Effector memory CD8-positive, alpha-beta T cell (primary cell): ENCODE measurements at regions not wholly inside any gene's neighbourhood (a gene's known extent, or its start where the extent isn't known, plus 50 kb on each side); places are given as distances from the start of the nearest gene placed in this dataset.

Experiments used
- ATAC-seq: fragments of 150-1000 bp; cut with Tn5 transposase; replicated peaks from 2 replicates; pipeline ENCODE4 v1.10.0; 2021; ENCODE audit warnings: mild to moderate bottlenecking, moderate library complexity
- DNase-seq, 3 experiments: peaks; one replicate each; pipeline ENCODE4 v3.0.0; 2021
- H3K27ac Mint-ChIP-seq, 2 donors: one replicate each; pipeline ENCODE4 v1.8.0; 2022; ENCODE audit warnings: mild to moderate bottlenecking in 2 of 2, mixed read lengths in 2 of 2, moderate library complexity in 2 of 2
- H3K27me3 Mint-ChIP-seq, 2 donors: one replicate each; pipeline ENCODE4 v1.8.0; 2022; ENCODE audit warnings: mixed read lengths in 2 of 2
- H3K36me3 Mint-ChIP-seq: one replicate; pipeline ENCODE4 v1.8.0; 2022; ENCODE audit warnings: mild to moderate bottlenecking, moderate library complexity, mixed read lengths; ENCODE audit not compliant: insufficient read depth
- H3K4me1 Mint-ChIP-seq, 2 donors: one replicate each; pipeline ENCODE4 v1.8.0; 2022; ENCODE audit warnings: low read depth in 2 of 2, mixed read lengths in 2 of 2
- H3K4me3 Mint-ChIP-seq, 2 donors: one replicate each; pipeline ENCODE4 v1.8.0; 2022; ENCODE audit warnings: mild to moderate bottlenecking in 2 of 2, mixed read lengths in 2 of 2, moderate library complexity in 2 of 2
- H3K9me3 Mint-ChIP-seq, 2 donors: one replicate each; pipeline ENCODE4 v1.8.0; 2022; ENCODE audit warnings: mixed read lengths in 2 of 2

DNA sequence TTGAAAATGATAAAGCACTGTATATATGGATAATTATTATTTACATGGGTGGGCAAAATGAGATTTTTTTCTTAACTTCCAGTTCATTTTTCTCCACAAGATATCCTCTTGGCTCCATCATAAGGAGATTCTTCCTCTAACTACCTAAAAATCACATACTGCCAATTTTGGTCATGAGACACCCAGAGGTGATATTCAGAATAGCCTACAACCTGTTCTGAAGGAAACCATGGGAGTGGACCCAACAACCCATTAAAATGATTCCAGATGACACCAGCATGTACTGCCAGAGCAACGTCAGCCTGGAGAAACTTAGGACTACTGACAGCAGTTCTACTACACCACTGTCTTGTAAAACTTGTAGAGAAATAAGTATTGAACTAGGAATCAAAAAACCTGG, 136.3 kb upstream of the TMPO start:
- no peaks in the 10 kb centered on the region for H3K9me3 Mint-ChIP-seq
- no peaks in the 10 kb centered on the region for H3K36me3 Mint-ChIP-seq
- ATAC-seq (no peak), DNase-seq (no peak)
- H3K27ac Mint-ChIP-seq: no peak overlapping the region
- H3K27me3 Mint-ChIP-seq: peaks cover 25 to 31% of the 10 kb centered on the region in 2 donors
- H3K4me1 Mint-ChIP-seq: no peaks in the 10 kb centered on the region
- no peak overlapping the region for H3K4me3 Mint-ChIP-seq

DNA sequence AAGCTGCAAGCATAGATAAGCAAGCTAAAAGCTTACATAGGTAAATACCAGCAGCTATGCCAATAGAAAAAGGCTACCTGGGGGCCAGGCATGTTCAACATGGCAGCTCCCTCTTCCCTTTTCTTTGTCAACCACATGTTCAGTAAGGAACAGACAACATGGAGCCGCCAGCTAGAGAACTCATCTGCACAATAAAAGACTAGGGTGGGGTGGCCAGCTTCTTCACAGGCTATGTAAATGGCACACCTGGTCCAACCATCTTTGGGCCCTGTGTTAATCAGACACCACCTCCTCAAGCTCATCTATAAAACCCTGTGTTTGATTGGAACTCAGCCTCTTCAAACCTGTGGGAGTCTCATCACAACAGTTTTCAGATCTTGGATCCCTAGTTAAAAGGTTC, 129.7 kb upstream of the TMPO start:
- H3K4me3 Mint-ChIP-seq: no peak overlapping the region
- DNase-seq (no peak), ATAC-seq (no peak)
- peaks cover 20 to 21% of the 10 kb centered on the region in 2 donors for H3K27me3 Mint-ChIP-seq
- H3K27ac Mint-ChIP-seq: no peak overlapping the region
- no peaks in the 10 kb centered on the region for H3K4me1 Mint-ChIP-seq
- H3K9me3 Mint-ChIP-seq: no peaks in the 10 kb centered on the region
- no peaks in the 10 kb centered on the region for H3K36me3 Mint-ChIP-seq

DNA sequence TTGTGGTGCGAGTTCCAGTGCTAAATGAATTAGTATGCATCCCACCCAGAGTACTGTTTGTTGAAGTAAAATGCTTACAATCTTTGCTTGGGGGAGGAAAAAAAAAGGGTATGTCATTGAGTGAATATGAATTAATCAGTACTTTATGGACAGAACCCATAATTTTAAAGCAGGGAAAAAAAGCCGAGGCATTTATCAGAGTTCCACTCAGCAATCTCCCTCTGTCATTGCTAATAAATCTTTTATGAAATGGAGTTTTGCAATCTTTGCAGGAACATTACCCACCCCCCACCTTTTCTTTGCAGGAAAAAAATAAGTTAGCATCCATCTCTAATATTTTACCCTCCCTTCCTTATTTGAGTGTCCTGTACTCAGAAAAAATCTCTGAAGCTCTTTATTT, 127.9 kb upstream of the TMPO start:
- Mint-ChIP-seq H3K4me1 (no peaks in the 10 kb centered on the region), H3K9me3 (no peaks in the 10 kb centered on the region), H3K27ac (no peak overlapping the region), H3K36me3 (no peaks in the 10 kb centered on the region), H3K27me3 (peaks cover 21 to 30% of the 10 kb centered on the region in 2 donors), H3K4me3 (no peak overlapping the region)
- ATAC-seq (no peak), DNase-seq (no peak)

DNA sequence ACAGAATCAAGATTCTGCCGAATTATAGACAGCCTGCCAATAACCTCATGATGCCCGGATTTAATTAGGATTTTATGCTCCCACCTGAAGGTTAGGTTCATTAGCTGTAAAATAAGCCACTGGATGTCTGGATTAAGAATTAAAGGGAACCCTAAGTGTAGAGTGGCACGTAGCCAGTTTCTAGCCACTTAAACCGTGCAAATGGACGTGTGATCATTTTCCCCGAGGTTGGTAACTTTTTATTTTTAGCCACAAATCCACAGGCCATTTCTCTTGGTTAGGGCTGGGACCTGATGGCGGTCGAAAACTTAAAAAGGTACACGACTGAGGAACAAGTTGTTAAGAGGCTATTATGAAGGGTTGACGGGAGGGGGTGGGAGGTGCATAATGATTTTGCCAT, 127.3 kb upstream of the TMPO start:
- no peak overlapping the region for H3K4me3 Mint-ChIP-seq
- no peak for ATAC-seq
- no peaks in the 10 kb centered on the region for H3K36me3 Mint-ChIP-seq
- H3K27me3 Mint-ChIP-seq: peaks cover 21 to 30% of the 10 kb centered on the region in 2 donors
- H3K4me1 Mint-ChIP-seq: no peaks in the 10 kb centered on the region
- no peak overlapping the region for H3K27ac Mint-ChIP-seq
- no peaks in the 10 kb centered on the region for H3K9me3 Mint-ChIP-seq
- no peak for DNase-seq

DNA sequence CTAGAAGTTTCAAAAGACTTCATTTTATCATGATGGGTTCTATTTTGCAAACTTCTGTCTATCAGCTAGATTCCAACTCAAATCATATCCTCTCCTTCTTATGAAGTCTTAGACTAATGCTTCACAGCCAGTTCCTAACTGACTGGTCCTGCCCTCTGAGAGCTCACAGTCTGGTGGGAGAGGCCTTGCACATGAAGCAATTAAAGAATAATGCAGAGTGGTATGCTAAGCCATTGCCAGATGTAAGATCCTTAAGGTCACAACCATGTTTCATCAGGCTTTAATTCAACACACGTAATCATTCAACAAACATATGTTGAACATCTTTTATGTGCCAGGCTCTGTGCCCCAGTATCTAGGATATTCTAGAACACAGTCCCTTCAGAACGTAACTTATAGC, 125.8 kb upstream of the TMPO start:
- Mint-ChIP-seq H3K36me3 (no peaks in the 10 kb centered on the region), H3K4me1 (no peaks in the 10 kb centered on the region), H3K4me3 (no peak overlapping the region), H3K27ac (no peak overlapping the region), H3K27me3 (peaks cover 19 to 27% of the 10 kb centered on the region in 2 donors), H3K9me3 (no peaks in the 10 kb centered on the region)
- no peak for DNase-seq
- ATAC-seq: no peak

DNA sequence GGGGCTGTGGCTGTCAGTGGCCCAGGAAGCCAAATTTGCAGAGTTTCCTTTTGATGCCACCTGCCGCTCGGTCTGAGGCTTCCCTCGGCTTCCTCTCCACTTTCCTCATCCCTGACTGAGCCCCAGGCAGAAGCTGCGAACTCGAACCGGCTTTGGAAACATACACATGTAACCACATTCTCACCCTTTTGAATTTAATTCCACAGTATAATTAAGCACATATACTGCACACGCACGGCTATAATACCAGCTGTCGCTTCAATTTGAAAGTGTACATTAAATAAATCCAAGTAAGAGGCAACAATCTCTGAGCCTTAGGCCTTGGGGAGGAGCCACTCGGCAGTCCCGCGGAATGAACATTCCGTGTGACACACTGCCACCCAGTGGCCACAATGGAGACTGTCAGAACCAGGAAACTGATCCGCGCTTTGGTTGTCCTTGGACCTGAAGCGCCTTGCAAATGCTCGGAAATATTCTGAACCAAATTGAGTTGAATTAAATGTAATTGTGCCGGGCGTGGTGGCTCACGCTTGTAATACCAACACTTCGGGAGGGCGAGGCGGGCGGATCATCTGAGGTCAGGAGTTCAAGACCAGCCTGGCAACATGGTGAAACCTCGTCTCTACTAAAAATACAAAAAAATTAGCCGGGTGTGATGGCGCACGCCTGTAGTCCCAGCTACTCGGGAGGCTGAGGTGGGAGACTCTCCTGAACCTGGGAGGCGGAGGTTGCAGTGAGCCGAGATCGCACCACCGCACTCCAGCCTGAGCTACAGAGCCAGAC, 117.9 kb upstream of the TMPO start:
- H3K36me3 Mint-ChIP-seq: peaks cover 4% of the 10 kb centered on the region
- peak overlapping the region; percentile 86 to 93 for H3K27ac Mint-ChIP-seq
- peak overlapping the region; percentile 82 to 84 for H3K4me3 Mint-ChIP-seq
- H3K9me3 Mint-ChIP-seq: no peaks in the 10 kb centered on the region
- no peaks in the 10 kb centered on the region for H3K27me3 Mint-ChIP-seq
- peak; percentile 78 to 83 (median 78) for DNase-seq
- peak; percentile 92 for ATAC-seq
- H3K4me1 Mint-ChIP-seq: peaks cover 20 to 24% of the 10 kb centered on the region in 2 donors

DNA sequence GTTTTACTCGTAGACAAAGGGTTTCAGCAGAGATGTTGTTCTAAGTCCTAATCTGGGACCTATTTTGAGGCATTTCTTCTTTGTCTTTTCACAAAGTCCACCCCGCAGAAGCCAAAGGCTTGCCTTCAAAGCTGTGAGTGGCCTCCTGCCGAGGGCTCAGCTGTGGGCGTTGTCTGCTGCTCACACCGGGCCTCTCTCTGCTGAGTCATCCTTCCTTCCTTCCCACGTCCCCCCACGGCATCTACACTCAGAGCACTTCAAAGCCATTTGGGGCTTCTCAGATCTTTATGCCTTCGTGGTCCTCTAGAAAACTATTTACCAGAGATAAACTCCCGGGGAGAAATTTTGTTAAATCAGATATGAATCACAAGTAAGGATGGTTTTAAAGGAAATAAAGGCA, 115.9 kb upstream of the TMPO start:
- Mint-ChIP-seq H3K27me3 (no peaks in the 10 kb centered on the region), H3K36me3 (peaks cover 4% of the 10 kb centered on the region), H3K4me3 (peak overlapping the region; percentile 51 to 54), H3K9me3 (no peaks in the 10 kb centered on the region), H3K27ac (peak overlapping the region; percentile 84 to 89), H3K4me1 (peaks cover 20 to 24% of the 10 kb centered on the region in 2 donors)
- ATAC-seq (peak; percentile 70), DNase-seq (peak; percentile 11 to 28 (median 24))

DNA sequence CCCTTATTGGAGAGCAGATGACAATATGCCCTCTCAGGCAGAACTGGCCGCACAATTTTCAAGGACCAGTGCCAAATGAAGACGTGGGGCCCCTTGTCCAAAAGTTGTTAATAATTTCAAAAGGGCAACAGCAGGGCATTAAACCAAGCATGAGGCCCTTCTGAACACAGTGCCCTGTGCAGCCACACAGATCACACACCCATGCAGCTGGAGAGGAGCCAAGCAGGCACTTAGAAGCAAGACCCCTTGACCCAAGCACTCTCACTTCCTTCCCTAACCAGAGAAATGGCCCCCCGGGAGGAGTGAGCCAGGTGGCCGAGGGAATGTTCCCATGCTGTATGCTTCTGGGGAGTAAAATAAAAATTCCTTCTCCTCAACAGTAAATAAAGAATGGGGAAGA, 114.0 kb upstream of the TMPO start:
- H3K9me3 Mint-ChIP-seq: no peaks in the 10 kb centered on the region

DNA sequence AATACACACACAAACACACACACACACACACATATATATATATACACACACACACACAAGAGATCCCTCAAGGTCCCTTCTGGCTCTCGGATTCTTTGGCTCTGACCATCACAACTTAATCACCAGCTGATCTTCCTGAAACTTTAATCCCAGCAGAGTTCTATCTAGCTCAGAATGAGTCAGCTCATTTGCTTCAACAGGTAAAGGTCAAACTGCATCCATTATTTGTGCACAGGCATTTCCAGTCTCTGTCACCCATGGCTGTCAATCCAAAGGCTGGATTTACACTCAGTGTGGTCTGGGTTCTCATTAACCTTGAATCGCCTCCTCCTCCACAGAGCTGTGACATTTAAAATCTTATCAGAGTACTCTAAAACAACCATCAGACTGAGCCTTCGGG, 113.3 kb upstream of the TMPO start:
- Mint-ChIP-seq H3K9me3 (no peaks in the 10 kb centered on the region), H3K27ac (no peak overlapping the region), H3K36me3 (peaks cover 4% of the 10 kb centered on the region), H3K27me3 (no peaks in the 10 kb centered on the region), H3K4me1 (peaks cover 26 to 31% of the 10 kb centered on the region in 2 donors), H3K4me3 (no peak overlapping the region)
- ATAC-seq (no peak), DNase-seq (no peak)

More for the DNA sequence above, 114.0 kb upstream of the TMPO start:
- Mint-ChIP-seq H3K4me1 (peaks cover 27 to 33% of the 10 kb centered on the region in 2 donors), H3K27me3 (no peaks in the 10 kb centered on the region), H3K36me3 (peaks cover 4% of the 10 kb centered on the region), H3K4me3 (no peak overlapping the region), H3K27ac (no peak overlapping the region)
- ATAC-seq (no peak), DNase-seq (no peak)

DNA sequence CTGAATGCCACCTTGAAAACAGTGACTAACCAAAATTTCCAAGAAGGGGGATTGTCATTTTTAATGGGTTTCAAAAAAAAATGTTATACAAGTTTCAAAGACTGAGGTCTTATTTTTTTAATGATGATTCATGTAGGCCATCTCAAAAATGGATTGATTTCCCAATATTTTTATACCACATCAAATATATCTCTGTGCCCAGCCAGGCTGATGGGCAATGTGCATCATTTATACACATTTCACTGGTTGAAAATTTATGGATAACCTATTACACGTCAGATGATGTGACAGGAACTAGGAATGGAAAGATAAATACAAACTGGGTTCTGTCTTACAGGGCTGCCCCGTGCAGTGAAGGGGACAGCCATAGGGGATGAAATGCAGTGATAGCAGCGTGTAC, 112.7 kb upstream of the TMPO start:
- DNase-seq: no peak
- ATAC-seq: no peak
- peaks cover 20 to 25% of the 10 kb centered on the region in 2 donors for H3K4me1 Mint-ChIP-seq
- H3K36me3 Mint-ChIP-seq: peaks cover 4% of the 10 kb centered on the region
- no peaks in the 10 kb centered on the region for H3K27me3 Mint-ChIP-seq
- H3K4me3 Mint-ChIP-seq: no peak overlapping the region
- H3K27ac Mint-ChIP-seq: no peak overlapping the region
- H3K9me3 Mint-ChIP-seq: no peaks in the 10 kb centered on the region

DNA sequence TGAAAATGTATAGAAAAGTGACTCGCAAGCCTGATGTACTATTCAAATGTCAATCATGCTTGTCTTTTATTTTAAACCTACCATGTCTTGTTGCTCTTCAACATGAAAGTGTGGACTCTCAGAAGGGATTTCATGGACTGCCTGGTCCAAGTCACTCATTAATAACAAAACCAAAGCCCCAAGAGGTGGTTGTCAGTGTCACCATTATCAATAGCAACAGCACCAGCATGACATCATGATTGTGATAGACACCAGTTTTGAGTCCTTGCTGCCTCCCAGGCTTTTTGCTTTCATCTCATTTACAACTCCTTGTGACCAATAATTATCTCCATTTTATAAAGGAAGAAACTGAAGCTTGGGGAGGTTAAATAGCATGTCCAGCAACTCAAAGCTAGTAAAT, 112.0 kb upstream of the TMPO start:
- Mint-ChIP-seq H3K4me3 (no peak overlapping the region), H3K27ac (peak overlapping the region in 1 of 2 donors; percentile 39), H3K36me3 (peaks cover 4% of the 10 kb centered on the region), H3K4me1 (peaks cover 19 to 24% of the 10 kb centered on the region in 2 donors), H3K27me3 (no peaks in the 10 kb centered on the region), H3K9me3 (no peaks in the 10 kb centered on the region)
- ATAC-seq (no peak), DNase-seq (no peak)

DNA sequence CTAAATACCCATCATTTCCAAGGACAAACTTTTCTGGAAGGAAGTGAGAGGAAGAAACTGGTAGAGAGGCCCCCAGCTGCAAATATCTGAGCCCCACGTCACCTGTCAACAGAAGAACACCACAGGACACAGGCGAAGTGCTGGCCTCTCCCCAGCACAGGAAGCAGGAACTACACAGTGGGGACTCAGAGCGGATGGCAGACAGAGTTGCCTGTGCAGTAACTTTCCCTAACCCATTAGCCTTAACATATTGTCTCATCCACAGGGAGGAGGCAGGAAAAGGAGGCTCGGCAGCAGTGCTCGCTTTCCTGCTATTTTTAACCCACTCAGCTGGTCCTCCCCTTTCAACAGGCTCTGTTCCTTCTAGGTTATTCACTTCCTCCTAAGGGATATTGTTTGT, 111.5 kb upstream of the TMPO start:
- no peaks in the 10 kb centered on the region for H3K9me3 Mint-ChIP-seq
- H3K27me3 Mint-ChIP-seq: no peaks in the 10 kb centered on the region
- H3K4me3 Mint-ChIP-seq: no peak overlapping the region
- peak overlapping the region in 1 of 2 donors; percentile 39 for H3K27ac Mint-ChIP-seq
- DNase-seq: no peak
- ATAC-seq: no peak
- H3K36me3 Mint-ChIP-seq: peaks cover 4% of the 10 kb centered on the region
- H3K4me1 Mint-ChIP-seq: peaks cover 19 to 24% of the 10 kb centered on the region in 2 donors

DNA sequence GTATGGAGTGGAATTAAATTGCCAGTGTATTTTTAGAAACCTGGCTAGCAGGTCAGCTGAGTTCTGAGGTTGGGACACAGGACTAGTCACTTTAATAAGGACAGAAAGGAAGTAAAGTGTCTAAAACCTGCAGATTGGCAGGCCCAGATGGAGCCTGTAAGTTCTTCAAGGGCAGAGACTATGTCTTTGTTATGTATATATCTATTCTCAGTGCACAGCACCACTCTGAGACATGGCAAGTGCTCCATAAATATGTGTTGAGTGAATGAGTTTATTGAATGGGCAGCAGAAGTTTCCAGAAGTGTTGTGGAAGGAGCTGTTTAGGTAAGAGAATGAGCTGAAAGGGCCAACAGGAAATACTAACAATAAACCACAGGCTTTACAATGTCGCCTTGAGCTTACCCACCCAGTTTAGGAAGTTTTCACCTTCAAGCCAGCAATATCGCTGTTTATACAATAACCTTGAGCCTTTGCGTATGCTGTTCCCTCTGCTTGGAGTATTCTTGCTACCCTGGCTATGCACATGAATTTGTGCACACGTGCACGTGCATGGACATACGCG, 109.5 kb upstream of the TMPO start:
- Mint-ChIP-seq H3K27me3 (no peaks in the 10 kb centered on the region), H3K4me3 (no peak overlapping the region), H3K27ac (no peak overlapping the region), H3K4me1 (peaks cover 8 to 10% of the 10 kb centered on the region in 2 donors), H3K36me3 (no peaks in the 10 kb centered on the region), H3K9me3 (no peaks in the 10 kb centered on the region)
- DNase-seq (no peak), ATAC-seq (no peak)

DNA sequence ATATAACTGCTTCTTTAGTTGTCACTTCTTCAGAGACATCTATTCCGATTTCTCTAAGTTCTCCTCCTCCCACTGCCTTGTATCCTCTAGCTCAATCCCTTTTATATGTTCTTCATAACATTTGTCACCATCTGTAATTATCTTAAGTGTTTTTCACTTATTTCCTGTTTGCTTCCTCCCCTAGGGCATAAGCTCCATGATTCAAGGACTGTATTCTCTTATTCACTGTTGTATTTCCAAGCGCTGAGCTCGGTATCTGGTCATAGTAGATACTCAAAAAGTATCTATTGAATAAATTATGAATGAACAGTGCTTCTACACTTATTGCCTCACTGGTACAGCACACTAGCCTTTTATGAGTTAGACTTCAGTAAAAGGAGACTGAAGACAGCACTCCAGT, 109.0 kb upstream of the TMPO start:
- Mint-ChIP-seq H3K4me1 (peaks cover 8 to 10% of the 10 kb centered on the region in 2 donors), H3K27ac (no peak overlapping the region), H3K9me3 (no peaks in the 10 kb centered on the region), H3K36me3 (no peaks in the 10 kb centered on the region), H3K4me3 (no peak overlapping the region), H3K27me3 (no peaks in the 10 kb centered on the region)
- DNase-seq (no peak), ATAC-seq (no peak)
